NCI-H82 treated with DMSO at 0.1 percent for 48 hours (cell line): ENCODE measurements at regions not wholly inside any gene's neighbourhood (a gene's known extent, or its start where the extent isn't known, plus 50 kb on each side); places are given as distances from the start of the nearest gene placed in this dataset.
A peak's percentile ranks its signal among the peaks of the same experiment; 100 is the strongest.

Experiments used
- DNase-seq: peaks from one replicate; lab custom pipeline; 2025; ENCODE audit not compliant: unreplicated experiment; lab: John Stamatoyannopoulos, UW

DNA sequence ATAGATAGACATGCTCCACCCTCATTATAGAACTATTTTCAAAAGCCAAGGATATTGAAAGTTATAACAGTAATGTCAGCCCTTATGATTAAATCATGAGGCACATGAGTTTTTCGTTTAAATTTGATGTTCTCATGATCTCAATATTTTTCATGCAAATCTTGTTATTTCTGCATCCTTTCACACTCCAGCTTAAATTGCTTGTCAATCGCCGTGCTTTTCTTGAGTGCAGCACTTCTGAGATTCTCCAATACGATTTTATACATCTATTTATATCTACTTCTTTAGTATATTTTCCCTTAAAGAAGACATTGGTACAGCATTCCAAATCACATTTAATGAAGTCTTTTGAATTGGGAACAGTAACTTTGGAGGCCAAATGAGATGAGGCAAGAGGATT is 171.2 kb upstream of the GBE1 start:
- no peak for DNase-seq

DNA sequence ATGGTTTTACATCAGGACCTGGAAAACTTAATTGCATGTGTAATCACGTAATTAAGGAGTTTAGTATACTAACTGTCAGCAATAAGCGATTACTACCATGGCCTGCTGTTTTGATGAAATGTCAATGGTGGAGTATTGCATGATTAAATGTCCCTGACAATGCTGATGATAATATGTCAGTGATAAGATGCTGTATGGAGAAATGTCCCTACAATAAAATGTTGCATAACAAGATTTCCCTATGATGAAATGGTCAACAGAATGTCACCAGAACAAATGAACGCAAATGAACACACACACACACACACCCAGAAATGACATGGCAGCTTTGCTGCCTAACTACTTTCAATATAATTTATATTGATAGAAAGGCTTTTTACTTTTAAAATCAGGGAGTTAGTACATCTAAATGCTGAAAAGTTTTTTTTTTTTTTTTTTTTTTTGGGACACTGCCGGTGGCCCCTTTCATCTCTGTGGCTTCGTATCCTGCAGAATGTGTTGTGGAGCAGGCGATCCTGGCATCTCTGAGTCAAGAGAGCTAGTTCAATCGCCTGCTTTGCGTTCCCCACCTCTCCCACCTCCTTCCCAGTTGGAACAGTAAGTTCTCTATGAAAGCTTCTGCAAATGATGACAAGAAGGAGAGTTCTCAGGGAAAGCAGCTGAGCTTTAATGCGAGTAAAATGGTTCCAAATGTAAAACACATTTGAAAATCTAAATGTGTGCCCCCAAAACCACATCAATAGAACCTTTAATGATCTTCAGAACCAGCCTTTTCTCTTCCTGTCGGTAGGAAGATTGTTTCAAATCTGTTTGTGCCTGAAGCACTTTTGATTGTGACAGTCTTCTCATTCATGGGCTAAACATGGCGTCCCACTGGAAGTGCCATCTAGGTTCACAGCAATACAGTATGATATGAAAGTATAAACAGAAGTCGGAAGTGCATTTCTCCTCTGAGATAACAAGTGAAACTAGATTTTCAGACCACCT is 170.1 kb upstream of the GBE1 start:
- DNase-seq: no peak

DNA sequence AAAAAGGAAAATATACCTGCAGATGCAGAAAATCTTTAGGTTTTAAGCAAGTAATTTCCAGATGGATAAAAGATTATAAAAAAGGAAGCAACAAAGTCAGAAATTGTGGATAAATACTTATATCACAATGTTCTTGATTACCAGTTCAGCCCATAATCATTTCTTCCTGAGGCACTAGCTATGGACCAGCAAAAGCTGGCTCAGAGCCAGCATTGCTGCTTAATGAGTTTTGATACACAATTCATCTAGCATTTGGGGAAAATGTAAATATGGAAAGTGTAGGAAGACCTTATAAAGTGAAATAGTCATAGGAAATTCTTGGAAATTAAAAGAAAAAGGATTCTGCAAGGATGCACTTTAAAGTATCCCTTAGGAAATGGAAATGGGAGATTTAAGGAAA is 168.3 kb upstream of the GBE1 start:
- no peak for DNase-seq

DNA sequence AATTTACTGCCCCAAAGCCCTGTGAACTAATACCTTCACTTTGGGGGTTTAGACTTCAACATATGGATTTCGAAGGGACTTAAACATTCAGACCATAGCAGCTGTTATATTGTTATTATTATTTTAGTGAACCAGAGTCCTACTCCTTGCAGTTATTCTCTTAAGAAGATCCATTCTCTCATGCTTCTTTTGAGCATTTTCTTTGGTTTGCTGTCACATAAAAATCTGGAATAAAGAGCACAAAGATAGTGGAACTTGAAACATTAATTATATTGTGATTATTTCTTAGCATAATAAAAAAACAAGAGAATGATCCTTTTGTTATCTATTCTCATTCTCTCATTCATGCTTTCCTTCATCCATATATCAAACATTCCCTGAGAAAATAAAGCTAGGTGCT is 166.4 kb upstream of the GBE1 start:
- no peak for DNase-seq

DNA sequence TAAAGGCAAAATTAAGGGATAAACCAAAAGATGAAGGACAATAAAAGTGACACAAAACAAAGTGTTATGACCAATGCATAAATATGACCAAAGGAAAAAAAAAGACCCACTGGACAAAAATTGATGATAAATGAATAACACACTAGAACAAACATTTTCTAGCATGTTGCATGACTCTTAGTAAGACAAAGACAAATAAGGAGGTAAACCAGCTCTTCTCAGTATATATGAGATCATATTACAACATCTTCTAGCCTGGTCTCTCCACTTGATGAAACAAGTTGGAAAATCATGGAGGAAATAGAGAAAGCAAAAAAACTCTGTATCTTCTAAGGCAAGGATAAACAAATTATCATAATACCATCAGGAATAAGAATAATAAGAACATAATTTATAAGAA is 163.9 kb upstream of the GBE1 start:
- no peak for DNase-seq

DNA sequence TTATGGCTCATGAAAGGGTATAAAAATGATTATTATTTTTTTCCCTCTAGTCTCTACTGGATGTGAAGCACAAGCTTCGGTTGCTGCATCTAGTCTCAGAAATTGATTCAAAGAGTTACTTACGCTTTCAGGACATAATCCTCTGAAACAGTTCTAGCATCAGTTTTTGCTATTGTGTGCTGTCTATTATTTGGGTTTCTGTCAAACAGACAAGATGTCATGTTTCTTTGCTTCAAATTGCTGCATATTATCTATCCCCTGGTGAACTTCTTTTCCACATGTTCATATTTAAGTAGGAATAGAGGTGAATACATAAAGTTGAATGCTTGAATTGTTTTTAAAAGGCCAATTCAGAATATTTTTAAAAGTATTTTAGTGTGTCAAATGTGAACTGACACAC is 161.6 kb upstream of the GBE1 start:
- no peak for DNase-seq

DNA sequence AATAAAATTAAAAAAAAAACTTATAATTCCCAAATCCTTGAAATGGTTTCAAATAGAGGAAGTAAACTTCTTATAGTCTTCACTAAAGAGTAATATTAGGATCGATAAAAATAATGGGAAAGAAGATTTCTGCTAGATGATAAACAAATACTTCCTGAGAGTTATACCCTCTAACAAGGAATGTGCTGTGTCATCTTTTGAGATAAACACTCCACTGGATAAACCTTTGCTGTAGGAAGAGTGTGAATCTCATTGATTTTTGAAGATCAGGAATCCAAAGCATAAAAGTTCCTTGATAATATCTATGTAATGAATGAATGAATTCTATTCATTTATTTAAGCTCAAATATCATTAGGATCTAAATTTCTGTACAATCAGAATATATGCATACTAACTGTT is 161.0 kb upstream of the GBE1 start:
- DNase-seq: no peak

DNA sequence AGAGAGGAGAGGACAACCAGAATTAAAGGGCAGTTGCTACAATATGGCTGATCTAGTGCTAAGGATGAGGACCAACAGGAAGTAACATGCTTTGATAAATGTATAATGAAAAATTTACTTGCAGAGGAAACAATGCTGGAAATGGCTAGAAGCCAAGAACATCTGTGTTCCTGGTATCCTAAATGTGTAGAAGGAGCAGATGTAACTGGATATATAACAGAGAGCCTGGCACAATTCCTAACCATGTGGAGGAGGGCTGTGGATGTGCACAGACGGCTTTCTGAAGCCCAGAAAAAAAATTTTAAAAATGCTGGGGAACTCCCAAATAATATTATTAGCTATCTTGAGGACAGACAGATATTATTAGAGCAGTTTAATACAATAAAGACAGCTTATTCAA is 159.4 kb upstream of the GBE1 start:
- DNase-seq: no peak

DNA sequence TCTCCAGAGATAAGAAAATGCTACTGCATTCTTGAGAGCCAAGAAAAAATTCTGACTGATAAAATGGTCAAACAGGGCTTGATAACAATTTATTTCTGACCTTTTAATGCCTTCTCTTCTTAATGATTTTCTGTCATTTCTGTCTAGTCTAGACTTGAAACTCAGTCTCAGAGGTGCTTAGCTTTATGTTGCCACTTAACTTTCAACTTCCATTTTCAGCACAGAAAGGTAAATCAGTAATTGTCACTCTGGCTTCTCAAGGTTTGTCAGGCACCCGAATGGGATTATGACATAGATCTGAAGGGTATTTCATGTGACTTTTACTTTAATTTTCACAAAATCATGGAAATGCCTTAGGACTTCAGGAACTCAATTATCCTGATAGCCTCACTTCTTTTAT is 155.4 kb upstream of the GBE1 start:
- DNase-seq: no peak

DNA sequence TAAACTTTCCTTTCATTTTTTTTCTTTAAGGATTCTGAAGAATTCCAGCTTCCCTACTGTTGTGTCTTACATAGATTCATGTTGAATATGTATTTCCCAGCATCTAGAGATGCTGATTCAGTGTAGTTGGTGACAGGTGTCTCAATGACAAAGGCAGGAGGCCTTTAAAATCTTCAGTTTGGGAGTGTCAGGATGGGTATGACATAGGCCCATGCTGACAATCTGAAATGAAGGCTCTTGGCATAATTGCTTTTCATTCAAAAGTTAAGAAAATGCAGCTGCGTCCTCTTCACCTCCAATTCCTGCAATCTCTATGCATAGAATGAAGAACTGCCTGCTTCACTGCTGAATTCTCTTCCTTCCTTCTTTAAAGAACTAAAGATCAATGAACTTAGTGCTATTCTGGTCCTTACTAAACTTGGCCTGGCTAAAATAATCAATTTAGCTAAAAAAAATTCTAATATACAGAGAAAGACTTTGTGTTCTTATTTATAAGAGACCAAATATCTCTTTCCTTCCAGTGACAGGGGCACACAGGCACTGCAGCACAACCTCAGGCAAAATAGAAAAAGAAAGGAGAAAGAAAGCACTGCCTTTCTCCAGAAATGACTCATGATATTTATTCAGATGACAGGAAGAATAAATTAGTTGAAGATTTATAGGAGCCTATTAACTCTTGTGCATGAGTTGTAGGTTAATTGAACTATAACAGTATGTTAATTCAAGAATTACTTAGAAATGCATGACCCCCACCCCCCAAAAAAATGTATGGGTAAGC is 152.6 kb upstream of the GBE1 start:
- no peak for DNase-seq

DNA sequence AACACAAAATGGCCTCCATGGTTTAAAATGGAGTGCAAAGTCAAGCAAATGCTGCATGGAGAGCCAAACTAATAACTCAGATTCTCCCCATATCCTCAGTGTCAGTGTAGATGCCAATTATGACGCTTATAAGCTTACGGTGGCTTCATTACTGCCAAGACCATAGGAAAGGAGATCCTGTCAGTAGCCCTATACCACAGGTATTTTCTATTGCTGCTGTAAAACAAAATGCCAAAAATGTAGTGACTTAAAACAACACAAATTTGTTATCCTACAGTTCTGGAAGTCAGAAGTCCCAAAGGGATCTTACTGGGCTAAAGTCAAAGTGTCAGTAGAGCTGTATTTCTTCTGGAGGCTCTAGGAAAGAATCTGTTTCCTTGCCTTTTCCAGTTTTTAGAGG is 149.8 kb upstream of the GBE1 start:
- DNase-seq: no peak

DNA sequence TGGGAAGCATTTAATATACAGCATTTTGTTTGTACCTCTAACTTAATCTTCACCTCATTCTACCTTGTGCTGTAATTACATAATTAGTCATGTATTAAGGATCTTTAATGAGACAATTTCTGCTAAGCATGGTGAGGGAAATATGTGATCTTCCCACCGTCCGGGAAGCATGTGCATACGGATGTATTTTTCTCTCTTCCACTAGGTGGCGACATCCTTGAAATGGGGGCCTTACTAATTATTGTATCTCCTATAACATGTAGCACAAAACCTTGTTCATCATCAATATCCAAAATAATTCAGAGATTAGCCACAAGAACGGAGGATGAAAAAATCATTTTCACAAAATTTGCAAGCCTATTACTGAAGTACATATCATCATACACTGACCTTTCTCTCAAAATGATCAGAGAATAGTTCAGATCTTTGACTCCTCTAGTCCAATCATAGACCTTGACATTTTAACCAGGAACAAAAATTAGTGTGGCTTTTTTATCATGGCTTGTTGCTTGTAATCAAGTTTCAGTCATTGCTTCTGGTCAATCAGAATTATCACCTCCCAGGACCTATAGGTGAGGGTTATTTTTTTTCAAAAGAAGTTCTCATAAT is 148.9 kb upstream of the GBE1 start:
- DNase-seq: peak; percentile 41

DNA sequence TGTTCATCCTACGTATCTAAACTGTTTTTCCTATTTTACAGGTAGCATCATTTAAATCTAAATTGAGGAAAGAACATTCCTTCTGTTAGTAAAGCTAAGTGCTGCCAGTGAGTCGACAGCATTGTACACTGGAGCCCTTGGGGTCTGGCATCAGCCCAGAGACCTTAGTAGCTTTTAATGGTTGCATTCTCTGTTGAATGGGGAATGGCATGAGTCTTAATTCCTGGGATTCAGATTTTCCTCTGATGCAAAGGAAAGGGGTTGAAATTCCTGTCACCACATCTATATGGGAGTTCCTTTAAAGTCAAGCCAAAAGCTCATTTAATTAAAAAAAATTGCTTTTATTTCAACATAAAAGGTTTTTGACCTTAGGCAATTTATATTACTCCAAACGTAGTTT is 148.4 kb upstream of the GBE1 start:
- no peak for DNase-seq

DNA sequence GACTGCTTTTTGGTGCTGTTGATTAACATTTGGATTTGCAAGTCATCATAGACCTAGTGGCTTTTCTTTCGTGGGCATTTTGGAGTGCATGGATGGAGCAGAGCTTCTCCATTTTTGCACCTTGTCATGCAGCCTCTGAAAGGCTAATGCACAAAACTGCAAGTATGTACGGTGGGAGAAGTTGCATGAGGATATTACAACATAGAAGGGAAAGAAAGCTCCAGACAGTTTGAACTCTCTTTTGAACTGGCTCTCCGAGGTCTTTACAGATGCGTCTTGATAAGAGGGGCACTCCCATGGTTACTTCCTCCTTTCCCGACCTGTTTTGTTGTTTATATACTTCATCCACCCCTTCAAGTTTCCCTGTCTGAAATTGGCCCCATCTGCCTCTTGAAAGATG is 147.1 kb upstream of the GBE1 start:
- DNase-seq: no peak

DNA sequence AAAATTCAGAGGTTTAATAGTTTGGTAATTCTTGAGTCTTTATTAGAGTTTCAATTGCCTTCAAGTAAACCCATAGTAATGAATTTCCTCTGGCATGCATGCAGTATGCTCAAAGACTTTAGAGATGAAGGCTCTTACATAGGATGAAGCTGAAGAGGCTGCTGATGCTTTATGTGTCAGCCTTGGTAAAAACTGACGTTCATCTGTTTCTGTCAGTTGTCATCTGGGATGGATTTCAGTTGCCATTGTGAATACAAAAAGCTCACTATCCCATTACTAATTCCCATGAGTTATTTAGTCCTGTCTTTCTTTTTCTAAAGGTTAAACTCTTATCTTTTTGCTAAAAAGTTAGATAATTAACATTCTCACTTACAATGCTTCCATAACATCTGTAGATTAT is 136.9 kb upstream of the GBE1 start:
- no peak for DNase-seq

DNA sequence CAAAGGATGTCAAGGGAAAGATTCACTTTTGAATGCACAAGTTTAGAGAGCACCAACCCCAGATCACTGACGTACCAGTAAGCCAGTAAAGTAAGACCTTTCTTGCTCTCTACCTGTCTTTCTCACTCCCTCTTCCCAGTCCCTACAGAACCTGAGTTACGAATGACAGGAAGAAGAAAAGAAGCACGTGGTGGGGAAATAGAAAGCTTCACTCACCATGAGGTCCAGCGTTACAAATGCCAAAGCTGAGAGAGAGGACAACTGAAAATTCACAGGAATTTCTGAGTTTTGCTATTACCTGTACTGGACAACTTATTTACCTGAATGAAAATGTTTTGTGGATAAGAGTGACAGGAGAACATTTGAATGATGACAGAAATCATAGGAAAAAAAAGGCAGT is 133.2 kb upstream of the GBE1 start:
- no peak for DNase-seq

DNA sequence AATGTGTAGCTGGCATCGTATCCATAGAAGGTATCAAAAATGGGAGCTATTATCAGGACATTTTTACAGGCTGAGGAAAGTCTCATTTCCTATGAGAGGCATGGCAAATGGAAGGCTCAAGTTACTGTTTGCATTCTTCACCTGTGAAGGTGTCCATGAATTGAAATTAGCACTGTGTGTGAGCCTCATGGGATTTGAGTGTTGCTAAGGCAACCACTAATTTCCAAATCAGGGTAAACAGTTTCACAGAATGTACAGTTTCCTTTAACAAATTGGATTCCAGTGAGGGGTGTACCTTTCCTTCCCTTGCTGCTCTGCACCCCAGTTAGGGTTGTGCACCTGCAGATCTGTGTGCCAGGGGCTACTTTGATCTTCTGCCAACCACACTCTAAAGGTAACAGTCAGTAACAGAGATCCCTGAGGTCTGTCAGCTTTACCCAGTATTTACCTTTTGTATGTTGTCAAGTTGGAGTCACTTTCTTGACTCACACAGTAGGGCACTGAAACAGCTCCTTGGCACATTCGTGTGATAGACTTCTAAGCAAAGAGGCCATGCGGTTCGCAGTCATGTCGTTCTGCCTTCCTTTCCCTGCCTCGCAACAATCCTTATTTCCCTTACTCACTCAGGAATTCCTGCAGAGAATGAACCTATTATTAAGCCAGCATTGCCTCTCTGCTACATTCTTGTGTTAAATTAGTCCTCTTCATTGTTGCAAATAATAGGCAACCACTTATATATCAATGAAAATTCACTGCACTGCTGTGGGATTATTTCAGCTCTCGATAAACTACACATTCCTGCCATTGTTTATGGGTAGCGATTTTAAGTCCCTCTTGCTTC is 129.8 kb upstream of the GBE1 start:
- DNase-seq: no peak

DNA sequence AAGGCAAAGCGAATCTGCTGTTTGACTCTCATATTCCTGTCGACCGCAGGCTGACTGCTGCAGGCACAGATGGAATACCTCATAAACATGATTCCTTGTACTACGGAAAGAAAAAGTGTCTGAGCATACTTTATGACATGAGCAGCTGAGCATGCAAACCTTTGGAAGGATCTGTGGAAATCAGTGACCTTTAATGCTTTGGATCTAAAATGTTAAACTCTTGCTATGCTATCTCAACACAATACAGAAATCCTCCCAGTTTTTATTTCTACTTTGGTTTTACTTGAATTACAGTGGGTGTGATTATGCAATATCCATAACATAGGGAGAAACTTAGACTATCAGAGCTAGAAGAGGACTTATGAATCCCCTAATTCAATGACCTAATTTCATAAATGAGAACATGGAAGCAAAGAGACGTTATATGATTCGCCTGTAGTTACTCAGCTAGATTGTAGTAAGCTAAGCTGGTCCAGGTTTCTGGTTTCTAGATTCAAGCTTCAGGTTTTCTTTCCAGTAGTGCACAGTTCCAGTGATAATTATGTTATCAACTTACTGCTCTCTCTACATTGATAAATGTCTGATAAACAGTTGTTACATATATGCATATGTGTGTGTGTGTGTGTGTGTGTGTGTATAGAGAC is 127.6 kb upstream of the GBE1 start:
- DNase-seq: no peak

DNA sequence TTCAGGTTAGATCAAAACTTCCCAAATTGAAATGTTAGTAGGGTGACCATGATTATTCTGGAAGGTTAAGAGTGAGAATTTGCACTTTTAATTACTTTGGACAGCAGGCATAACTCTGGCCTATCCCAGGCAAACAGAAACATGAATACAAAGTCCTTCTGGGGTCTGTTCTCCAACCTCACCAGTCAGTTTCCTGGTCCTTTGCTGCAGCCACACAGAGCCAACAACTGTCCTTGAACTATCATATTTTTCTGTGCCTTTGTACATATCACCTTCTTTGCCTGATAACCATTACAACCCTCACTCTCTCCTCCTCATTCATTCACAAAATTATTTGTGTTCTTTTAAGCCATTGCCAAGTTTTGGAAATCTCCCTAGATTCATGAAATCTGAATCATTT is 126.0 kb upstream of the GBE1 start:
- DNase-seq: no peak

DNA sequence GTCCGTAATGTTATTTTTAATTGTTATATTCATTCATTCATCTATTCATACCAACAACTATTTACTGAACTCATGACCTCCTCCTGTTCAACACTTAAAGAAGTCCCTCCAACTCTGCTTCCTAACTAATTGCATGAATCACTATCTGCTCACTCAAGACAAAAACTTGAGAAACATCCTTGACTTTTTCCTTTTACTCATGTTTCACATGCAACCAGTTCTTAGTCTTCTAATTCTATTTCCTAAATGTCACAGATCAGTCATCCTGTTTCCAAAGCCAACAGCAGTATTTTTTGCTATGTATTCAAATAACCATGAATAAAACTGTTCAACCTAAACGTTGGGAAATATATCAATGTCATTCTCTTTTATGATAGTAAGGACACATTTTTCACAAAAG is 124.6 kb upstream of the GBE1 start:
- DNase-seq: no peak

DNA sequence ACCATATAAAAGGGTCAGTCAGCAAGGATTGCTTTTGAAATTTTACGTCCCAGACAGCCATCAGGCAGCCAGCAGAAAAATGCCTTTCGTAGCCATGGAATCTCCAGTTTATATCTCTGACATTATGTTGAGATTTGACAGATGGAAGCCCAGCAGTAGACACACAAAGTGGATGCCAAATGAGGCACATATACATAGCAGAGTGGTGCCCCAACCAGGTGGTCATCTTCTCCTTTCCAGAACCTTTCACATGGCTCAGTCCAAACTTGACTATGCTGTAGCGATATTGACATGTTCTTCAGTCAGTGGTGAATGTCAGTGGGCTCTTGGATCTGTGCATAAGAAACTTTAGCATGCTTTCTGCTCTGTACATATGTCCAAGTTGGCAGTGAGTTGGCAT is 123.3 kb upstream of the GBE1 start:
- no peak for DNase-seq
